LNCAP (cell line): ENCODE measurements at regions not wholly inside any gene's neighbourhood (a gene's known extent, or its start where the extent isn't known, plus 50 kb on each side); places are given as distances from the start of the nearest gene placed in this dataset.

ENCODE experiments used
- CTCF ChIP-seq: fragments of 450-650 bp; IDR thresholded peaks from 2 replicates; pipeline ENCODE4 v1.5.1; 2017; ENCODE audit warnings: mild to moderate bottlenecking

DNA sequence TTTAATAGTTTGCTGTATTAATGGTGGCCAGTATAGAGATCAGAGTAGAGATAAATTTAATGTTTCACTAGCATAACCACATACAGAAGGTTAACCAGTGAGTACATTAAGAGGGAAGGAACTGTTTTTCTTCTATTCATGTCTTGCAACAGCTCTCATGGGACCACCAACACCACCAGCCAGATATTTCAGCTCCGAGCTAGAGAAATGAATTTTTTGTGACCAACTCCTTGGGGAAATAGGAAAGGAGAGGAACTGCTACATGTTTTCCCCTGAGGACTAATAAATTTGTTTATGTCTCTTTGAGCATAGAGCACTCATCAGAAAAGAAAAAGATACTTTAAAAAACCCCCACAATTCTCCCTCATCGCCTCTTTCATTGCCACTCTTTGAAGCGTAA is 247.5 kb downstream of the MBNL1 start:
- TF ChIP-seq CTCF: no peak

- TF ChIP-seq CTCF: no peak
Measured at GRCh38 chr3:152517502-152517901, 248.8 kb downstream of the MBNL1 start.

DNA sequence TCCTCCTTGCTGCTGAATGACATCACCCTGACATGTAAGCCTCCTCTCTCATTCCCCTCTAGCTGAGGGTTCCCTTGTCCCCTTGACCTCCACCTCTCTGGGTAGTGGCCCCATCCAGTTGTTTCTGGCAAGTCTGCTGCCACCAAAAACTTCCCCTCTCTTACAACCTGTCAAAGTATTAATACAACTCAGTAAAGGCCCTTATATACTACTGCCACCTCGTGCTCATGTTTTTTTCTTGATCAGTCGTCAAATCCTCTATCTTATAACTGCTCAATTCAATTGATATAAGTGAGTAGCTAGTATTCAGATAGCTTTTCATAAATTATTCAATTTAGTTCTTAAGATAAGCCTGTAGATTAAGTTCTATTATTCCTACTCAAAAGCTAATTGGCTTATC is 249.6 kb downstream of the MBNL1 start:
- no peak for TF ChIP-seq CTCF

DNA sequence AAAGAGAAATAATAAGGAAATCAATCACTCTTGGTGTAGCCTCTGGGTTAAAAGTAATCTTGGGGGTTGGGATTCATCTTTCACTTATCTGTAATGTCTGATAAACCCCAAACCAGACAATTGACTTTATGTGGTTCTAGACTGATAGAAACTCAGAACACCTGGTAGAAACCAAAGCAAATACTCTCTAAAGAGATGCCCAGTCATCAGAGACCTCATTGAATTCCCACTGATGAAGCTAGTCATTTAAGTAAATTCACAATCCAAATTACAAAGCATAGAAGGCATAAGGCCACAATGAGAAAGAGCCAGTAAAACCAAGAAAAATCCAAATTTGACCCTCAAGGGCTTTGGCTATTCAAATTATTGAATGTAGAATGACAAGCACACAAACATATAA is 250.6 kb downstream of the MBNL1 start:
- no peak for TF ChIP-seq CTCF

GRCh38 chr3:152522036-152522435 is 253.3 kb downstream of the MBNL1 start:
- no peak for TF ChIP-seq CTCF

DNA sequence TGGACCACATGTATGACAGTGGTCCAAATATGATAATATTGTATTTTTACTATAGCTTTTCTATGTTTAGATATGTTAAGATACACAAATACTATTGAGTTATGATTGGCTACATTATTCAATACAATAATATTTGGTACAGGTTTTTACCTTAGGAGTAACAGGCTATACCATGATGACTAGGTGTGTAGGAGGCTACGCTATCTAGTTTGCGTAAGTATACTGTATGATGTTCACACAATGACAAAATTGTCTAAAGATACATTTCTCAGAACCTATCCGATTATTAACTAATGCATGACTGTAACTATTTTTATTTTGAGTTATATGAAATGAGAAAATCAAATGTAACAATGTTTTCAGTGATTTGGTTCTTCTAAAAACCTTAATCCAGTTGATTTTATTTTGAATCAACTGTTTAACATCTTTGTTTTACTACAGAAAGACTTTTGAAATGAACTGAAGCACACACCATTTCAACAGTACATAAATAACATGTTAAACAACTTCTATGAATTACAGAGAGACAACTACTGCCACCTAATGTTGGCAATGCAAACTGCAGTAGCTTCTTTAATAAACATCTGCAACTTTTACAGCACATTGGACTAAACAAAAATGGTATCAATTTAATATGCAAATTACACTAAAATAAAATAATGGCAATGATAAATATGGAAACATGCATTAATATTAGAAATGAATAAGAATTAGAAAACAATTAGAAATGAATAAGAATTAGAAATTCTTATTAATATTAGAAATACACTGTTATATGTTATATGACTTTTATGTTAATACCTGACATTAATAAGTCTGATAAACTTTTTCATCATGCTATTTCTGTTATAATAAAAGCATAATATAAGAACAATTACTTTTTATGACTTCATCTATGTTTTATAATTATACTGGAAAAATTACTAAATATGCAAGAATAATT is 255.7 kb downstream of the MBNL1 start:
- TF ChIP-seq CTCF: peak; percentile 92

DNA sequence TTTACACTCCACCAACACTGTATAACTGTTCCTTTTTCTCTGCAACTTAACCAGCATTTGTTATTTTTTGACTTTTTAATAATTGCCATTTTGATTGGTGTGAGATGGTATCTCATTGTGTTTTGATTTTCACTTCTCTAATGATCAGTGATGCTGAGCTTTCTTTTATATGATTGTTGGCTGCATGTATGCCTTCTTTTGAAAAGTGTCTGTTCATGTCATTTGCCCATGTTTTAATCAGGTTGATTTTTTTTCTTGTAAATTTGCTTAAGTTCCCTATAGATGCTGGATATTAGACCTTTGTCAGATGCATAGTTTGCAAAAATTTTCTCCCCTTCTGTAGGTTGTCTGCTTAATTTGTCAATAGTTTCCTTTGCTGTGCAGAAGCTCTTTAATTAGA is 263.0 kb downstream of the MBNL1 start:
- no peak for TF ChIP-seq CTCF
